ENCODE measurements at regions not wholly inside any gene's neighbourhood (a gene's known extent, or its start where the extent isn't known, plus 50 kb on each side); places are given as distances from the start of the nearest gene placed in this dataset.

GRCh38 chr1:113255038-113255719, 135.1 kb upstream of the MAGI3 start:
- H3K36me3 ChIP-seq (replicated peaks; ENCODE audit: insufficient read depth, low read length) = no peaks in the 10 kb centered on the region
- no peak overlapping the region for H3K27ac ChIP-seq (ENCODE audit: low read length)
- H2AFZ ChIP-seq (ENCODE audit: low read length) = no peak overlapping the region
- no peaks in the 10 kb centered on the region for H3K4me1 ChIP-seq (ENCODE audit: low read length)
- H3K79me2 ChIP-seq (ENCODE audit: low read length) = no peaks in the 10 kb centered on the region
- H3K9me2 ChIP-seq (replicated peaks; ENCODE audit: insufficient read depth, low read length) = no peaks in the 10 kb centered on the region
- H3F3A ChIP-seq (ENCODE audit: insufficient read depth, low read length) = no peaks in the 10 kb centered on the region
- TF ChIP-seq EZH2phosphoT487 (IDR thresholded peaks at IDR 0.05; ENCODE audit: low read length) (no peak), EZH2 (optimal IDR thresholded peaks at IDR 0.05; ENCODE audit: low read depth, low read length) (no peak), CTCF (IDR thresholded peaks at IDR 0.05; ENCODE audit: low read length) (no peak)
- no peak for DNase-seq
- no peaks in the 10 kb centered on the region for H4K20me1 ChIP-seq (ENCODE audit: insufficient read depth, low read length)
- H3K4me3 ChIP-seq (ENCODE audit: low read length) = no peak overlapping the region
- H3K9ac ChIP-seq (ENCODE audit: low read length) = no peak overlapping the region
- H3K9me3 ChIP-seq (replicated peaks; ENCODE audit: insufficient read depth, low read length) = no peaks in the 10 kb centered on the region
- H3K27me3 ChIP-seq (replicated peaks; ENCODE audit: insufficient read depth, low read length) = no peaks in the 10 kb centered on the region
- no peak overlapping the region for H3K4me2 ChIP-seq (ENCODE audit: low read depth, low read length)

GRCh38 chr1:113255720-113256347, 134.5 kb upstream of the MAGI3 start:
- Histone ChIP-seq H3F3A (ENCODE audit: insufficient read depth, low read length) (no peaks in the 10 kb centered on the region), H3K79me2 (ENCODE audit: low read length) (no peaks in the 10 kb centered on the region), H3K36me3 (replicated peaks; ENCODE audit: insufficient read depth, low read length) (no peaks in the 10 kb centered on the region), H3K9me3 (replicated peaks; ENCODE audit: insufficient read depth, low read length) (no peaks in the 10 kb centered on the region), H3K9ac (ENCODE audit: low read length) (no peak overlapping the region), H3K4me3 (ENCODE audit: low read length) (no peak overlapping the region), H2AFZ (ENCODE audit: low read length) (no peak overlapping the region), H3K4me2 (ENCODE audit: low read depth, low read length) (no peak overlapping the region), H3K4me1 (ENCODE audit: low read length) (no peaks in the 10 kb centered on the region), H3K9me2 (replicated peaks; ENCODE audit: insufficient read depth, low read length) (no peaks in the 10 kb centered on the region), H3K27me3 (replicated peaks; ENCODE audit: insufficient read depth, low read length) (no peaks in the 10 kb centered on the region), H4K20me1 (ENCODE audit: insufficient read depth, low read length) (no peaks in the 10 kb centered on the region), H3K27ac (ENCODE audit: low read length) (no peak overlapping the region)
- no peak for DNase-seq
- no peak for TF ChIP-seq EZH2 (optimal IDR thresholded peaks at IDR 0.05; ENCODE audit: low read depth, low read length)
- no peak for TF ChIP-seq CTCF (IDR thresholded peaks at IDR 0.05; ENCODE audit: low read length)
- no peak for TF ChIP-seq EZH2phosphoT487 (IDR thresholded peaks at IDR 0.05; ENCODE audit: low read length)

- no peak for TF ChIP-seq EZH2 (optimal IDR thresholded peaks at IDR 0.05; ENCODE audit: low read depth, low read length)
- TF ChIP-seq EZH2phosphoT487 (IDR thresholded peaks at IDR 0.05; ENCODE audit: low read length) = no peak
- no peak for TF ChIP-seq CTCF (IDR thresholded peaks at IDR 0.05; ENCODE audit: low read length)
- no peak overlapping the region for H3K27ac ChIP-seq (ENCODE audit: low read length)
- no peak overlapping the region for H3K9ac ChIP-seq (ENCODE audit: low read length)
- H4K20me1 ChIP-seq (ENCODE audit: insufficient read depth, low read length) = no peaks in the 10 kb centered on the region
- H3K79me2 ChIP-seq (ENCODE audit: low read length) = no peaks in the 10 kb centered on the region
- DNase-seq = no peak
- no peak overlapping the region for H3K4me2 ChIP-seq (ENCODE audit: low read depth, low read length)
- H3F3A ChIP-seq (ENCODE audit: insufficient read depth, low read length) = no peaks in the 10 kb centered on the region
- H2AFZ ChIP-seq (ENCODE audit: low read length) = no peak overlapping the region
- H3K27me3 ChIP-seq (replicated peaks; ENCODE audit: insufficient read depth, low read length) = no peaks in the 10 kb centered on the region
- H3K9me3 ChIP-seq (replicated peaks; ENCODE audit: insufficient read depth, low read length) = no peaks in the 10 kb centered on the region
- H3K4me3 ChIP-seq (ENCODE audit: low read length) = no peak overlapping the region
- no peaks in the 10 kb centered on the region for H3K4me1 ChIP-seq (ENCODE audit: low read length)
- no peaks in the 10 kb centered on the region for H3K9me2 ChIP-seq (replicated peaks; ENCODE audit: insufficient read depth, low read length)
- no peaks in the 10 kb centered on the region for H3K36me3 ChIP-seq (replicated peaks; ENCODE audit: insufficient read depth, low read length)
These were observed 134.0 kb upstream of the MAGI3 start for GRCh38 chr1:113256348-113256729.
